ENCODE measurements at regions not wholly inside any gene's neighbourhood (a gene's known extent, or its start where the extent isn't known, plus 50 kb on each side); places are given as distances from the start of the nearest gene placed in this dataset.

DNA sequence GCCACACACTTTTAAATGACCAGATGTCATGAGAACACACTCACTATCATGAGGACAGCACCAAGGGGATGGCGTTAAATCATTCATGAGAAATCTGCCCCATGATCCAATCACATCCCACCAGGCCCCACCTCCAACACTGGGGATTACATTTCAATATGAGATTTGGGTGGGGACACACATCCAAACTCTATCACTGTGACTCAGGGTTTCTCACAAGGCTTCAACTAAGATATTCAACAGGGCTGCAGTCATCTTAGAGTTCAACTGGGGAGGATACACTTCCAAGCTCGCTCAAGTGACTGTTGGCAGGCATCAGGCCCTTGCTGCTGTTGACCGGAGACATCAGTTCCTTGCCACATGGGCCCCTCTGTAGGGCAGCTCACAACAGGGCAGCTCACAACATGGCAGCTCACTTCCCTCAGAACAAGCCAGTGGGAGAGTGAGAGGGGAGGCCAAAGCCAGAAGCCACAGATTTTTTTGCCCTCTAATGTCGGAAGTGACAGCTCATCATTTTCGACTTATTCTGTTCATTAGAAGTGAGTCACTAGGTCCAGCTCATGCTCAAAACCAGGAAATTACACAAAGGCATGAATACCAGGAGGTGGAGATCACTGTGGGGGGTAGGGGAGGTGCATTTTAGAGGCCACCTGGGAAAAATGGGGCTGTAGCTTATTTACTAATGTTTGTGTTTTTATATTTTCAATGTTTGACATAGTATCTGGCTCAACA is 50.8 kb upstream of the PTHLH start:
- intact Hi-C loops (cut with DNase I) = no loop called here
- DNase-seq = no peak
- no peaks in the 10 kb centered on the region for H3K4me1 ChIP-seq (ENCODE audit: insufficient read depth)
- H3K27ac ChIP-seq = no peak overlapping the region
- no peak overlapping the region for H3K4me3 ChIP-seq
- WGBS, 3 donors = 86 to 90% (median 87%) methylated on average over 5 of the region's 5 CpGs
- H3K27me3 ChIP-seq = no peaks in the 10 kb centered on the region
- no peak for TF ChIP-seq POLR2A (IDR thresholded peaks at IDR 0.05)
- TF ChIP-seq, protein P1, sequence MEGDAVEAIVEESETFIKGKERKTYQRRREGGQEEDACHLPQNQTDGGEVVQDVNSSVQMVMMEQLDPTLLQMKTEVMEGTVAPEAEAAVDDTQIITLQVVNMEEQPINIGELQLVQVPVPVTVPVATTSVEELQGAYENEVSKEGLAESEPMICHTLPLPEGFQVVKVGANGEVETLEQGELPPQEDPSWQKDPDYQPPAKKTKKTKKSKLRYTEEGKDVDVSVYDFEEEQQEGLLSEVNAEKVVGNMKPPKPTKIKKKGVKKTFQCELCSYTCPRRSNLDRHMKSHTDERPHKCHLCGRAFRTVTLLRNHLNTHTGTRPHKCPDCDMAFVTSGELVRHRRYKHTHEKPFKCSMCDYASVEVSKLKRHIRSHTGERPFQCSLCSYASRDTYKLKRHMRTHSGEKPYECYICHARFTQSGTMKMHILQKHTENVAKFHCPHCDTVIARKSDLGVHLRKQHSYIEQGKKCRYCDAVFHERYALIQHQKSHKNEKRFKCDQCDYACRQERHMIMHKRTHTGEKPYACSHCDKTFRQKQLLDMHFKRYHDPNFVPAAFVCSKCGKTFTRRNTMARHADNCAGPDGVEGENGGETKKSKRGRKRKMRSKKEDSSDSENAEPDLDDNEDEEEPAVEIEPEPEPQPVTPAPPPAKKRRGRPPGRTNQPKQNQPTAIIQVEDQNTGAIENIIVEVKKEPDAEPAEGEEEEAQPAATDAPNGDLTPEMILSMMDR (IDR thresholded peaks at IDR 0.05) = no peak
- no peak for TF ChIP-seq EP300 (IDR thresholded peaks at IDR 0.05)
- H3K9me3 ChIP-seq = no peaks in the 10 kb centered on the region
- no peaks in the 10 kb centered on the region for H3K36me3 ChIP-seq

DNA sequence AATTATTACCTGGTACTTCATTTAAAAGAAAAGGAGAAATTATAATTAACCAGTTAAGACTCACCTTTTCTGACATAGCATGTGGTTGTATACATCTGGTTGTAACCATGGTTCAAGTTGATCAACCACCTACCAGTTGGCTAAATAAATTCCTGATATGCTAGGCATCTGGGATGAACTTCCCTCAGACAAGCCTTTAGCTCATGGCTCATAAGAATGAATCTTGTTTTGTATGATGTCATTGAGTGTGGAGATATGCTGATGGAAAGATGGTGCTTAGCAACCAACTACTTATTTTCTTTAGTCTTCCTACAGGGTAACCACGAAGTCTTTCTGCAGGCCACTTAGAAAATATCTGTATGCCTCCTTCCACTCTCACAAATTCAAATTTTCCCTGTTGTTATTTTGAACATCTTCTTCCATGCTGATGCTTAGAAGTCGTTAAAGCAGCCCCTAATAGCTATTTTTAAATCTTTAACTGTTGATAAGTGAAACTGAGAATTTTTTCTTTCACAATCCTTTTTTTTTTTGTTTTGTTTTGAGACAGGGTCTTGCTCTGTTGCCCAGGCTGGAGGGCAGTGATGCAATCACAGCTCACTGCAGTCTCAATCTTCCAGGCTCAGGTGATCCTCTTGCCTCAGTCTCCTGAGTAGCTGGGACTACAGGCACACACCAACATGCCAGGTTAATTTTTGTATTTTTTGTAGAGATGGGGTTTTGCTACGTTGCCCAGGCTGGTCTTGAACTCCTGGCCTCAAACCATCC is 51.9 kb upstream of the PTHLH start:
- 67 to 75% (median 72%) methylated on average over 3 of the region's 3 CpGs for WGBS, 3 donors
- H3K4me3 ChIP-seq = no peak overlapping the region
- intact Hi-C loops (cut with DNase I) = no loop called here

DNA sequence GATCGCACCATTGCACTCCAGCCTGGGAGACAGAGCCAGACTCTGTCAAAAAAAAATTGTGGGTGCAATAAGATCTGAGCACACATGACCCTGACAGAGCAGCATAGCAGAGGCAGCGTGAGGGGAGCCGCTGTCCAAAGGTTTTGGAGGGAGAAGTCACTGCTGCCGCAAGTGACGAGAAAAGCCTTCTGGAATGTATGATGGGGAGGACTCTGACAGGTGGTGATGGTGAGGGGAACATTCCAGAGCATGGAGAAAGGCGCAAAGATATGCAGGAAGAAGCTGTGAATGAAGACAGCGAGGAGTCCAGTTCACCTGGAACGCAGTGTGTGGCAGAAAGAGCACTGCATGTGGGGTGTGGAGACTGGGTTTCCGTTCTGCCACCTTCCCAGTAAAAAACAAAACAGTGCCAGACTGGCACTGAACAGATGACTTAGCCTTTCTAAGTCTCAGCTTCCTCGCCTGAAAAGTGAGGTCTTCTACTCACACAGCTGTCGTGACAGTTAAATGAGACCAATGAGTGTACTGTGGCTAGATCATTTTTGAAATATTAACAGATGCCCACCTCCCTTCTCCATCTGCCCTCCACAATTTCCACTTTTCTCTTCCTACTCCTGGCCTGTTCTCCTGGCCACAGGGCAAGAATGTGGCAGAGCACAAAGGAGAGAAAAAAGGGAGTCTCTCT is 53.4 kb upstream of the PTHLH start:
- Histone ChIP-seq H3K36me3 (no peaks in the 10 kb centered on the region), H3K27ac (no peak overlapping the region), H3K4me1 (ENCODE audit: insufficient read depth) (no peaks in the 10 kb centered on the region), H3K4me3 (no peak overlapping the region), H3K27me3 (no peaks in the 10 kb centered on the region), H3K9me3 (no peaks in the 10 kb centered on the region)
- no peak for DNase-seq
- intact Hi-C loops (cut with DNase I) = no loop called here
- TF ChIP-seq POLR2A (IDR thresholded peaks at IDR 0.05) (no peak), EP300 (IDR thresholded peaks at IDR 0.05) (no peak)
- TF ChIP-seq, protein P1 (IDR thresholded peaks at IDR 0.05) = no peak
- 94 to 95% (median 95%) methylated on average over 11 of the region's 11 CpGs for WGBS, 3 donors

More for the DNA sequence above, 51.9 kb upstream of the PTHLH start:
- DNase-seq = no peak
- TF ChIP-seq EP300 (IDR thresholded peaks at IDR 0.05) (no peak), POLR2A (IDR thresholded peaks at IDR 0.05) (no peak)
- TF ChIP-seq, protein P1 (IDR thresholded peaks at IDR 0.05) = no peak
- no peaks in the 10 kb centered on the region for H3K4me1 ChIP-seq (ENCODE audit: insufficient read depth)
- no peaks in the 10 kb centered on the region for H3K27me3 ChIP-seq
- no peak overlapping the region for H3K27ac ChIP-seq
- H3K9me3 ChIP-seq = no peaks in the 10 kb centered on the region
- H3K36me3 ChIP-seq = no peaks in the 10 kb centered on the region

DNA sequence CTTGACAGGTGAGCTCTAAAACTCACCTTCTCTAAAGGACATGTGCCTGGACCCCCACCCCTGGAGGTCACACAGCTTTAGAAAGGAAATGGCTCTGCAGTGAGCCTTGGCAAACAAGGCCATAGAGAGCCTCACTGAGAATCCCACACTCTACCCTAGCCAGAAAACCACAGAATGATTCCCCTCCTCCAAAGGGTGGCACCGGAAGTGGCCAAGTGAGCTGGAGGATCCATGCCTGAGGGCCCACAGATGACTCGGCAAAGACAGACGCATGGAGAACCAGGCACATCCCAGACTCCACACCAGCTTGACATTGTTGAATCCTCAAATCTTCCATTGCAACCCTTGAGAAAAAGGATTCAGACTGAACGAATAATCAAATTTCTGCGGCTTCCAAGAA is 54.2 kb upstream of the PTHLH start:
- intact Hi-C loops (cut with DNase I) = no loop called here
- Histone ChIP-seq H3K36me3 (no peaks in the 10 kb centered on the region), H3K27me3 (no peaks in the 10 kb centered on the region), H3K9me3 (no peaks in the 10 kb centered on the region), H3K4me3 (no peak overlapping the region), H3K4me1 (ENCODE audit: insufficient read depth) (no peaks in the 10 kb centered on the region), H3K27ac (no peak overlapping the region)
- no peak for DNase-seq
- WGBS, 3 donors = 86 to 88% (median 87%) methylated on average over 5 of the region's 5 CpGs
- TF ChIP-seq, protein P1 (IDR thresholded peaks at IDR 0.05) = no peak
- no peak for TF ChIP-seq EP300 (IDR thresholded peaks at IDR 0.05)
- no peak for TF ChIP-seq POLR2A (IDR thresholded peaks at IDR 0.05)
